ENCODE measurements at regions not wholly inside any gene's neighbourhood (a gene's known extent, or its start where the extent isn't known, plus 50 kb on each side); places are given as distances from the start of the nearest gene placed in this dataset.

DNA sequence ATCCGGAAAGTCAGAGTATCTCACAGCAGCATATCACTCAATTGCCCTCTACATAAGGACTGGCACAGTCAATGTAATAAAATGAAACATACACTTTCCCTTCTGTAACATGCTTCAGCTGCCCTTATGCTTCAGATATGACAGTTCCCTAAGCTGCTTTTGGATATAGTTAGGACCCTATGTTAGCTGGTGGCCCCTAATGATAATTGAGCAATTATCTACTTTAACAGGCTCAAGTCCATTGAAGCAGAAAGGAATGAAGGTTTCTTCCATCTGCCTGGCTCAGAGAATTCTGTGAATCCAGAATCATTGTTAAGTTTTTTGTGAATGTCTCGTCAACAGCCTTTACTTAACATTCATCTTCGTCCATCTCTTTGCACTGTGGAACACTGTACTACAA is 951.2 kb upstream of the DIAPH2 start:
- TF ChIP-seq CTCF (IDR thresholded peaks at IDR 0.05) (no peak), EP300 (IDR thresholded peaks at IDR 0.05) (no peak), POLR2A (IDR thresholded peaks at IDR 0.05) (no peak)
